ENCODE measurements at regions not wholly inside any gene's neighbourhood (a gene's known extent, or its start where the extent isn't known, plus 50 kb on each side); places are given as distances from the start of the nearest gene placed in this dataset.

- no peak overlapping the region for H3K27ac ChIP-seq (replicated peaks)
- H3K4me3 ChIP-seq (replicated peaks; ENCODE audit: insufficient read depth, low read length): no peak overlapping the region
- no peaks in the 10 kb centered on the region for H3K27me3 ChIP-seq (ENCODE audit: insufficient read depth, poor library complexity, severe bottlenecking)
- no peak for DNase-seq (ENCODE audit: low read depth in 1 of 2, low spot score in 1 of 2)
- TF ChIP-seq CTCF (IDR thresholded peaks at IDR 0.05; ENCODE audit: insufficient read depth, low read length): no peak
- no peak for TF ChIP-seq POLR2AphosphoS5 (IDR thresholded peaks at IDR 0.05; ENCODE audit: low read depth)
- no peak for TF ChIP-seq GABPA (IDR thresholded peaks at IDR 0.05; ENCODE audit: low read depth)
- no peak for TF ChIP-seq SPI1 (IDR thresholded peaks at IDR 0.05; ENCODE audit: borderline replicate concordance, low read depth)
- no peak for TF ChIP-seq REST (IDR thresholded peaks at IDR 0.05; ENCODE audit: insufficient replicate concordance, low read depth)
Observed at GRCh38 chr6:16067568-16067967, 61.3 kb upstream of the MYLIP start.

- TF ChIP-seq CTCF (IDR thresholded peaks at IDR 0.05; ENCODE audit: insufficient read depth, low read length) (no peak), REST (IDR thresholded peaks at IDR 0.05; ENCODE audit: insufficient replicate concordance, low read depth) (no peak), POLR2AphosphoS5 (IDR thresholded peaks at IDR 0.05; ENCODE audit: low read depth) (no peak), GABPA (IDR thresholded peaks at IDR 0.05; ENCODE audit: low read depth) (no peak), SPI1 (IDR thresholded peaks at IDR 0.05; ENCODE audit: borderline replicate concordance, low read depth) (no peak)
- no peak overlapping the region for H3K4me3 ChIP-seq (replicated peaks; ENCODE audit: insufficient read depth, low read length)
- DNase-seq (ENCODE audit: low read depth in 1 of 2, low spot score in 1 of 2): no peak
- H3K27ac ChIP-seq (replicated peaks): no peak overlapping the region
- no peaks in the 10 kb centered on the region for H3K27me3 ChIP-seq (ENCODE audit: insufficient read depth, poor library complexity, severe bottlenecking)
Observed at GRCh38 chr6:16064671-16065072, 64.2 kb upstream of the MYLIP start.

GRCh38 chr6:16063580-16063979 lies 65.3 kb upstream of the MYLIP start:
- DNase-seq (ENCODE audit: low read depth in 1 of 2, low spot score in 1 of 2): no peak

More at GRCh38 chr6:16063580-16063979, 65.3 kb upstream of the MYLIP start:
- no peak for TF ChIP-seq REST (IDR thresholded peaks at IDR 0.05; ENCODE audit: insufficient replicate concordance, low read depth)
- TF ChIP-seq GABPA (IDR thresholded peaks at IDR 0.05; ENCODE audit: low read depth): no peak
- Histone ChIP-seq H3K4me3 (replicated peaks; ENCODE audit: insufficient read depth, low read length) (no peak overlapping the region), H3K27me3 (ENCODE audit: insufficient read depth, poor library complexity, severe bottlenecking) (no peaks in the 10 kb centered on the region), H3K27ac (replicated peaks) (no peak overlapping the region)

Measured in HL-60 (cell line).